ENCODE measurements at regions not wholly inside any gene's neighbourhood (a gene's known extent, or its start where the extent isn't known, plus 50 kb on each side); places are given as distances from the start of the nearest gene placed in this dataset.
A peak's percentile ranks its signal among the peaks of the same experiment; 100 is the strongest.

DNA sequence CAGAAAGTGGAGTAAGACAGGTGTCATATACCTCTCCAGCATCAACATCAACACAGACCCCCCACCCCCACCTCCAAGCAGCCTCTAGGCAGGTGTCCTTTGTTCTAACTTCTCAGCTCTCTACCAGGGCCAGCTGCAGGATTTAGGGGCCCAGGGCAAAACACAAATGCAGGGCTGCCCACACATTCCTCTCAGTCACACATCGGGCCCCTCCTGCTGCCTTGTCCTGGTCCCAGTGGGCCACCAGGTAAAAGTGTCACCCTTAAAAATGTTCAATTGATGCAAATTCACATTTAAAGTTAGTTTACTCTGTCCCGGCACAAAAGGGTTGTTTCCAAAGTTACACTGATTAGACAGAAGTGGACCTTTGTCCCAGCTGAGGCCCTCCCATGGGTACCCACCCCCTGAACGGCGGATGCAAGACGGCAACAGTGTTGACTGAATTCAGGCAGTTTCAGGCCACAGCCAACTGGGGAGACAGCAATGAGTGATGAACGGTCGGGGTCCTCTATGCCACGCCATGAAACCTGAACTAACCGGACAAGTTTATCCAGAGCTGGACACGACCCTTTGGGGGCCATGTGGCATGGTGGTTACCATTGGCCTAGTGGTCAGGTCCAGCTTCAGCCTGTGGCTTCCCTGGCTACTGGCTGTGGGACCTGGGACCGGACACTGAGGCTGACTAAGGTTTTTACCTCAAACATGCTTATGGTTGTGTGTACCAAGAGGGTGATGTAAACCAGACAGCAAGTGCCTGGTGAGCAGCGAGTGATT, 52.2 kb upstream of the UNC93A start:
- no peak overlapping the region for H4K91ac ChIP-seq (replicated peaks; ENCODE audit: insufficient read length, low read length)
- H3K23me2 ChIP-seq (ENCODE audit: low read depth, low read length), result no peaks in the 10 kb centered on the region
- H4K5ac ChIP-seq (ENCODE audit: insufficient read length, low read depth, low read length), result no peak overlapping the region
- H4K8ac ChIP-seq (ENCODE audit: extremely low read depth, insufficient read depth, low read length), result no peak overlapping the region
- H3K79me1 ChIP-seq (ENCODE audit: low read depth, low read length), result peaks cover 4% of the 10 kb centered on the region; the same call in 1 of the 2 replicates
- POLR2A ChIA-PET (ENCODE audit: partially characterized antibody), result interaction anchor here (0.6 to 3.0 kb wide), 9 partner anchors 8 to 993 kb away, joined by 3 to 19 read pairs (median 3); no protein-coding TSS in a partner anchor
- H2BK12ac ChIP-seq (ENCODE audit: low read depth, low read length), result no peak overlapping the region
- FAIRE-seq (no peak), DNase-seq (ENCODE audit: low read depth in 1 of 2, low spot score in 2 of 2) (no peak)
- peak overlapping the region; percentile 72 for H3K18ac ChIP-seq (ENCODE audit: extremely low read depth, low read length)
- no peak overlapping the region for H3K56ac ChIP-seq (replicated peaks; ENCODE audit: insufficient read length, low read depth, low read length)
- TF ChIP-seq PHF8 (conservative IDR thresholded peaks at IDR 0.05; ENCODE audit: low read depth, low read length) (no peak), TCF12 (IDR thresholded peaks at IDR 0.05; ENCODE audit: low read depth, low read length) (peak; percentile 78; the same call in 1 of the 2 replicates)
- TF ChIP-seq, protein P1, sequence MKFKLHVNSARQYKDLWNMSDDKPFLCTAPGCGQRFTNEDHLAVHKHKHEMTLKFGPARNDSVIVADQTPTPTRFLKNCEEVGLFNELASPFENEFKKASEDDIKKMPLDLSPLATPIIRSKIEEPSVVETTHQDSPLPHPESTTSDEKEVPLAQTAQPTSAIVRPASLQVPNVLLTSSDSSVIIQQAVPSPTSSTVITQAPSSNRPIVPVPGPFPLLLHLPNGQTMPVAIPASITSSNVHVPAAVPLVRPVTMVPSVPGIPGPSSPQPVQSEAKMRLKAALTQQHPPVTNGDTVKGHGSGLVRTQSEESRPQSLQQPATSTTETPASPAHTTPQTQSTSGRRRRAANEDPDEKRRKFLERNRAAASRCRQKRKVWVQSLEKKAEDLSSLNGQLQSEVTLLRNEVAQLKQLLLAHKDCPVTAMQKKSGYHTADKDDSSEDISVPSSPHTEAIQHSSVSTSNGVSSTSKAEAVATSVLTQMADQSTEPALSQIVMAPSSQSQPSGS (IDR thresholded peaks at IDR 0.05; ENCODE audit: low read length), result 0 out of 2 replicates have a peak, but pooled peaks have one; percentile 16
- H3K4me2 ChIP-seq (ENCODE audit: insufficient read depth in 1 of 2, low read depth in 2 of 2, low read length in 2 of 2), result no peak overlapping the region
- no peak overlapping the region for H3K9ac ChIP-seq (replicated peaks in 1 of 4; ENCODE audit: extremely low read depth in 1 of 4, low read depth in 3 of 4, low read length in 3 of 4)
- no peak overlapping the region for H2BK120ac ChIP-seq (replicated peaks; ENCODE audit: low read depth, low read length)
- H3K4me1 ChIP-seq (replicated peaks in 1 of 4; ENCODE audit: control insufficient read depth in 3 of 4, insufficient read depth in 4 of 4, low read length in 3 of 4), result peaks cover under 1 to 35% (median 18%) of the 10 kb centered on the region in 4 experiments
- no peak overlapping the region for H2BK15ac ChIP-seq (ENCODE audit: low read length)
- H2BK20ac ChIP-seq (ENCODE audit: low read length), result no peak overlapping the region
- CTCF ChIA-PET (ENCODE audit: partially characterized antibody), result interaction anchor here (0.7 to 1.7 kb wide), 4 partner anchors 9 to 611 kb away, joined by 3 to 8 read pairs (median 4); no protein-coding TSS in a partner anchor
- H3K4me3 ChIP-seq (ENCODE audit: extremely low read depth in 1 of 4, insufficient read depth in 2 of 4, low read depth in 3 of 4, low read length in 4 of 4), result no peak overlapping the region
- H3K4ac ChIP-seq (replicated peaks; ENCODE audit: insufficient read length, low read depth, low read length), result no peak overlapping the region
- WGBS, 2 experiments (ENCODE audit: extremely low coverage in 1 of 2, insufficient coverage in 1 of 2, insufficient read length in 1 of 2, insufficient replicate concordance in 2 of 2, low coverage in 1 of 2, low lambda C conversion rate in 2 of 2, missing lambda C conversion rate in 1 of 2), result 88% methylated on average over 12 of the region's 12 CpGs; no CpG with 5 or more reads in 1 of the 2 experiments
- no peaks in the 10 kb centered on the region for H3K27me3 ChIP-seq (replicated peaks in 1 of 4; ENCODE audit: control insufficient read depth in 3 of 4, extremely low read depth in 1 of 4, insufficient read depth in 3 of 4, low read length in 3 of 4)
- H3K14ac ChIP-seq (ENCODE audit: insufficient read length), result no peak overlapping the region
- H3K36me3 ChIP-seq (ENCODE audit: control insufficient read depth in 2 of 4, insufficient read depth in 4 of 4, low read length in 3 of 4), result peaks cover 0 to 29% (median 16%) of the 10 kb centered on the region in 4 experiments; a peak in 4 of 8 replicates
- no peak overlapping the region for H2AK5ac ChIP-seq (ENCODE audit: low read depth, low read length)
- H3K27ac ChIP-seq (ENCODE audit: low read depth, low read length), result no peak overlapping the region
- no peak overlapping the region for H2AFZ ChIP-seq (ENCODE audit: low read length)
- H3K9me3 ChIP-seq (ENCODE audit: insufficient read depth in 2 of 2, low read depth in 1 of 2, low read length in 1 of 2), result no peaks in the 10 kb centered on the region; a peak in 1 of 4 replicates
- H4K20me1 ChIP-seq (replicated peaks in 1 of 2; ENCODE audit: control insufficient read depth in 1 of 2, insufficient read depth in 2 of 2, low read length in 2 of 2), result peaks cover 4 to 16% of the 10 kb centered on the region in 2 experiments
- peak overlapping the region; percentile 35; the same call in 1 of the 2 replicates for H2BK5ac ChIP-seq (ENCODE audit: low read depth, low read length)
- H3K79me2 ChIP-seq (ENCODE audit: control insufficient read depth in 1 of 2, insufficient read depth in 2 of 2, low read length in 2 of 2), result peaks cover 0 to 23% of the 10 kb centered on the region in 2 experiments; a peak in 2 of 4 replicates
- no peak overlapping the region for H3K23ac ChIP-seq (ENCODE audit: insufficient read length)

Data from H1 (cell line).